K562 (cell line): ENCODE measurements at regions not wholly inside any gene's neighbourhood (a gene's known extent, or its start where the extent isn't known, plus 50 kb on each side); places are given as distances from the start of the nearest gene placed in this dataset.

Experiments
- BRD4 ChIP-seq: fragments of 200-600 bp; sonication (generic); IDR thresholded peaks from 2 replicates; pipeline ENCODE4 v1.6.1; 2017; ENCODE audit warnings: inconsistent platforms
- CHD4 ChIP-seq: fragments of 200-600 bp; sonication (generic); IDR thresholded peaks from 3 replicates; pipeline ENCODE4 v1.6.1; 2012; ENCODE audit warnings: low read depth, mild to moderate bottlenecking, mixed read lengths, low read length, inconsistent platforms; ENCODE audit not compliant: insufficient read depth, insufficient replicate concordance, poor library complexity, severe bottlenecking
- DMBX1 ChIP-seq: fragments of 250-450 bp; sonication (Bioruptor Pico); IDR thresholded peaks from 2 replicates; pipeline ENCODE4 v1.8.0; 2022; ENCODE audit warnings: inconsistent platforms, mild to moderate bottlenecking, moderate library complexity, borderline replicate concordance
- E2F6 ChIP-seq, 2 experiments: IDR thresholded peaks; 2 replicates each; pipeline ENCODE4 v1.6.1; 2011; ENCODE audit warnings: borderline replicate concordance in 1 of 2, control low read depth in 1 of 2, low read depth in 1 of 2, low read length in 1 of 2, mild to moderate bottlenecking in 1 of 2, mixed read lengths in 1 of 2, moderate library complexity in 1 of 2; ENCODE audit not compliant: insufficient read depth in 1 of 2, insufficient read length in 1 of 2, poor library complexity in 1 of 2, severe bottlenecking in 1 of 2; ENCODE audit errors: extremely low read depth in 1 of 2
- ESRRB ChIP-seq: fragments of 250-450 bp; sonication (Bioruptor Pico); IDR thresholded peaks from 2 replicates; pipeline ENCODE4 v1.5.0; 2020; ENCODE audit warnings: mild to moderate bottlenecking, moderate library complexity, borderline replicate concordance
- FOXJ3 ChIP-seq: sonication (generic); formaldehyde crosslinking; IDR thresholded peaks from 2 replicates; pipeline ENCODE4 v1.4.0; 2020; ENCODE audit warnings: mild to moderate bottlenecking, missing genetic modification reagents
- JUN ChIP-seq, 2 experiments: sonication (generic) in 1 of 2; formaldehyde crosslinking in 1 of 2; IDR thresholded peaks; 2 replicates each; pipeline versions ENCODE4 v1.6.1 to v1.8.0; 2012 to 2022; ENCODE audit warnings: borderline replicate concordance in 2 of 2, mild to moderate bottlenecking in 2 of 2, improper control_type of control experiment in 1 of 2, low read depth in 1 of 2, low read length in 1 of 2, missing genetic modification reagents in 1 of 2
- MBD1 ChIP-seq: fragments of 250-450 bp; sonication (Bioruptor Pico); IDR thresholded peaks from 2 replicates; pipeline ENCODE4 v1.8.0; 2022; ENCODE audit warnings: inconsistent platforms
- PCBP1 ChIP-seq: fragments of 200-400 bp; formaldehyde crosslinking; IDR thresholded peaks from 2 replicates; pipeline ENCODE4 v1.6.1; 2018; ENCODE audit warnings: mild to moderate bottlenecking, low read depth, low read length; ENCODE audit not compliant: poor library complexity, severe bottlenecking
- PCBP2 ChIP-seq: fragments of 200-400 bp; formaldehyde crosslinking; IDR thresholded peaks from 2 replicates; pipeline ENCODE4 v1.6.1; 2018; ENCODE audit warnings: low read length, low read depth, mild to moderate bottlenecking, moderate library complexity; ENCODE audit not compliant: poor library complexity, severe bottlenecking
- PYGO2 ChIP-seq: fragments of 450-650 bp; IDR thresholded peaks from 2 replicates; pipeline ENCODE4 v1.6.1; 2016; ENCODE audit warnings: mild to moderate bottlenecking, missing genetic modification characterization, moderate library complexity, missing compliant biosample characterization
- RERE ChIP-seq: sonication (generic); formaldehyde crosslinking; IDR thresholded peaks from 2 replicates; pipeline ENCODE4 v1.8.0; 2023; ENCODE audit warnings: missing genetic modification reagents, mild to moderate bottlenecking, borderline replicate concordance
- RNF2 ChIP-seq: sonication (generic); IDR thresholded peaks from 2 replicates; pipeline ENCODE4 v1.6.1; 2016
- SETDB1 ChIP-seq: IDR thresholded peaks from one replicate; pipeline ENCODE4 v1.6.1; 2012; ENCODE audit warnings: low read length, control low read depth, inconsistent platforms
- TARDBP ChIP-seq: fragments of 450-650 bp; IDR thresholded peaks from 2 replicates; pipeline ENCODE4 v1.6.1; 2016
- U2AF1 ChIP-seq: fragments of 200-400 bp; formaldehyde crosslinking; optimal IDR thresholded peaks from 2 replicates; pipeline ENCODE3; 2017; ENCODE audit warnings: mild to moderate bottlenecking, low read depth, low read length, moderate library complexity
- YBX1 ChIP-seq: fragments of 450-650 bp; IDR thresholded peaks from 2 replicates; pipeline ENCODE4 v1.7.1; 2016; ENCODE audit warnings: mild to moderate bottlenecking
- ZNF57 ChIP-seq: fragments of 450-650 bp; formaldehyde crosslinking; IDR thresholded peaks from 2 replicates; pipeline ENCODE4 v1.4.0; 2020; ENCODE audit warnings: mild to moderate bottlenecking, moderate library complexity

DNA sequence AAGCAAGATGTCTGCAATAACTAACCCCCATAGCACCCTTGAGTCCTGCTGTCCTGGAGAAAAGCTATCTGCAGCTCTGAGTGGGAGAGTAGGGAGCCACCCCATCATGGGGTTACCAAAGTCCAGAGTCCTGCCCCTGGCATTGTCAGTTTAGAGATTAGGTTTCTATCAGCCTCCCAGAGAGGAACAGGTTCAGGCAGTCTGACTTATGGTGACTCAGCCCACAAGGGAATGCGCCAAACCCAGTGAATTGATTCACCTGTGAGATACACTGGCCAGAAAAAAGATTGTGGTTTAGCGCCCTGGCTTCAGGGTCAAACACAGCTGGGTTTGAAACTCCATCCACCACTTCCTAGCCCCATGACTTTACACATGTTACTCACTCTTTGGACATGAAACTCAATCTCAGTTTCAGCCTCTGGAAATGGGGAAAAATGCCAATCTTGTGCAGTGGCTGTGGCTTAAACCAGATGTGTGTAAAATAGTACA, 263.6 kb upstream of the HES1 start (continued):
- TF ChIP-seq RERE (no peak), U2AF1 (no peak), PCBP2 (no peak), ZNF57 (no peak), RNF2 (peak; percentile 74; the same call in 1 of the 2 replicates), DMBX1 (CRISPR knock-in tag) (peak; percentile 81; the same call in 1 of the 2 replicates), PYGO2 (no peak), TARDBP (no peak), ESRRB (CRISPR knock-in tag) (no peak), YBX1 (no peak), E2F6 (IDR thresholded peaks at IDR 0.05; ENCODE audit: borderline replicate concordance in 1 of 2, extremely low read depth in 1 of 2, insufficient read depth in 1 of 2, insufficient read length in 1 of 2, low read depth in 1 of 2, low read length in 1 of 2, poor library complexity in 1 of 2, severe bottlenecking in 1 of 2) (no peak), JUN (IDR thresholded peaks at IDR 0.05; ENCODE audit: borderline replicate concordance, low read depth, low read length) (peak; percentile 68; the same call in 1 of the 2 replicates), JUN (CRISPR knock-in tag; IDR thresholded peaks at IDR 0.05; ENCODE audit: borderline replicate concordance) (no peak), FOXJ3 (CRISPR knock-in tag) (no peak), CHD4 (no peak), SETDB1 (no peak), MBD1 (CRISPR knock-in tag) (no peak), PCBP1 (no peak), BRD4 (no peak)
